ENCODE measurements at regions not wholly inside any gene's neighbourhood (a gene's known extent, or its start where the extent isn't known, plus 50 kb on each side); places are given as distances from the start of the nearest gene placed in this dataset.
"Not testable (repeated sequence)": the region's sequence is repeated elsewhere in the genome, so short reads cannot be mapped to it uniquely, and the experiment has no call there.

GRCh38 chr2:57156231-57156924 lies 890.2 kb upstream of the VRK2 start:
- no peak for DNase-seq (ENCODE audit: low read depth in 2 of 2)

- no peak for DNase-seq (ENCODE audit: low read depth in 2 of 2)
Measured at GRCh38 chr2:57160976-57161375, 885.6 kb upstream of the VRK2 start.

GRCh38 chr2:57177176-57177575 lies 869.4 kb upstream of the VRK2 start:
- DNase-seq (ENCODE audit: low read depth in 2 of 2) = no peak

GRCh38 chr2:57180042-57180567 lies 866.5 kb upstream of the VRK2 start:
- no peak for DNase-seq (ENCODE audit: low read depth in 2 of 2)

- no peak for DNase-seq (ENCODE audit: low read depth in 2 of 2)
Measured at GRCh38 chr2:57180678-57181077, 865.9 kb upstream of the VRK2 start.

- DNase-seq (ENCODE audit: low read depth in 2 of 2) = no peak
Measured at GRCh38 chr2:57181315-57182038, 865.1 kb upstream of the VRK2 start.

GRCh38 chr2:57182916-57183315 lies 863.7 kb upstream of the VRK2 start:
- DNase-seq (ENCODE audit: low read depth in 2 of 2) = no peak

- DNase-seq (ENCODE audit: low read depth in 2 of 2) = no peak
Measured at GRCh38 chr2:57185568-57185967, 861.0 kb upstream of the VRK2 start.

GRCh38 chr2:57190007-57190406 lies 856.6 kb upstream of the VRK2 start:
- no peak for DNase-seq (ENCODE audit: low read depth in 2 of 2)

- no peak for DNase-seq (ENCODE audit: low read depth in 2 of 2)
Measured at GRCh38 chr2:57199663-57200062, 846.9 kb upstream of the VRK2 start.

GRCh38 chr2:57204364-57204763 lies 842.2 kb upstream of the VRK2 start:
- DNase-seq (ENCODE audit: low read depth in 2 of 2) = no peak

- DNase-seq (ENCODE audit: low read depth in 2 of 2) = no peak
Measured at GRCh38 chr2:57205241-57205640, 841.4 kb upstream of the VRK2 start.

- no peak for DNase-seq (ENCODE audit: low read depth in 2 of 2)
Measured at GRCh38 chr2:57207191-57207590, 839.4 kb upstream of the VRK2 start.

- DNase-seq (ENCODE audit: low read depth in 2 of 2) = no peak
Measured at GRCh38 chr2:57209799-57210198, 836.8 kb upstream of the VRK2 start.

- DNase-seq (ENCODE audit: low read depth in 2 of 2) = no peak
Measured at GRCh38 chr2:57210855-57211254, 835.8 kb upstream of the VRK2 start.

GRCh38 chr2:57217013-57217412 lies 829.6 kb upstream of the VRK2 start:
- no peak for DNase-seq (ENCODE audit: low read depth in 2 of 2)

GRCh38 chr2:57218206-57218605 lies 828.4 kb upstream of the VRK2 start:
- no peak for DNase-seq (ENCODE audit: low read depth in 2 of 2)

GRCh38 chr2:57229706-57230105 lies 816.9 kb upstream of the VRK2 start:
- DNase-seq (ENCODE audit: low read depth in 2 of 2) = not testable (repeated sequence)

GRCh38 chr2:57232341-57232740 lies 814.3 kb upstream of the VRK2 start:
- DNase-seq (ENCODE audit: low read depth in 2 of 2) = not testable (repeated sequence)

GRCh38 chr2:57251495-57251894 lies 795.1 kb upstream of the VRK2 start:
- not testable (repeated sequence) for DNase-seq (ENCODE audit: low read depth in 2 of 2)

GRCh38 chr2:57276408-57276807 lies 770.2 kb upstream of the VRK2 start:
- DNase-seq (ENCODE audit: low read depth in 2 of 2) = not testable (repeated sequence)

GRCh38 chr2:57278451-57278850 lies 768.2 kb upstream of the VRK2 start:
- DNase-seq (ENCODE audit: low read depth in 2 of 2) = no peak

GRCh38 chr2:57291209-57291608 lies 755.4 kb upstream of the VRK2 start:
- no peak for DNase-seq (ENCODE audit: low read depth in 2 of 2)

Measured in stimulated activated CD8-positive, alpha-beta memory T cell treated with anti-CD3 and anti-CD28 coated beads, Interleukin-7, amount 100 ng/mL, for 1 hour (primary cell).